Endodermal cell (in vitro differentiated cells): ENCODE measurements at regions not wholly inside any gene's neighbourhood (a gene's known extent, or its start where the extent isn't known, plus 50 kb on each side); places are given as distances from the start of the nearest gene placed in this dataset.

Experiments used
- DNase-seq: peaks from one replicate; pipeline ENCODE4 v3.0.0-alpha.2; 2017
- H3K27ac ChIP-seq: 2 replicates; pipeline ENCODE4 v1.5.1; 2013; ENCODE audit warnings: mild to moderate bottlenecking, low read depth, low read length, moderate library complexity
- H3K27me3 ChIP-seq: 2 replicates; pipeline ENCODE4 v1.6.1; 2013; ENCODE audit warnings: mild to moderate bottlenecking, low read length, moderate library complexity; ENCODE audit not compliant: insufficient read depth, control insufficient read depth, poor library complexity, severe bottlenecking
- H3K36me3 ChIP-seq: 2 replicates; pipeline ENCODE4 v1.7.0; 2013; ENCODE audit warnings: mild to moderate bottlenecking, low read length, moderate library complexity; ENCODE audit not compliant: control insufficient read depth, insufficient read depth
- H3K4me1 ChIP-seq: one replicate; pipeline ENCODE4 v1.7.0; 2013; ENCODE audit warnings: low read length; ENCODE audit not compliant: control insufficient read depth, insufficient read depth
- H3K4me3 ChIP-seq: 2 replicates; pipeline ENCODE4 v1.5.1; 2013; ENCODE audit warnings: mild to moderate bottlenecking, low read length, moderate library complexity
- H3K9ac ChIP-seq: 2 replicates; pipeline ENCODE4 v1.6.1; 2013; ENCODE audit warnings: mild to moderate bottlenecking, low read length, moderate library complexity; ENCODE audit not compliant: poor library complexity, severe bottlenecking; ENCODE audit errors: extremely low read depth
- H3K9me3 ChIP-seq: 2 replicates; pipeline ENCODE4 v1.6.1; 2013; ENCODE audit warnings: mild to moderate bottlenecking, low read length, moderate library complexity; ENCODE audit not compliant: control insufficient read depth
- H3K27ac Mint-ChIP-seq: 2 replicates; pipeline ENCODE4 v1.8.0; 2020; ENCODE audit warnings: mixed read lengths
- H3K27me3 Mint-ChIP-seq: 2 replicates; pipeline ENCODE4 v1.8.0; 2021; ENCODE audit warnings: mild to moderate bottlenecking, mixed read lengths; ENCODE audit not compliant: insufficient read depth
- H3K36me3 Mint-ChIP-seq: 2 replicates; pipeline ENCODE4 v1.8.0; 2020; ENCODE audit warnings: low read depth, mixed read lengths
- H3K4me1 Mint-ChIP-seq: 2 replicates; pipeline ENCODE4 v1.8.0; 2020; ENCODE audit warnings: mixed read lengths
- H3K4me3 Mint-ChIP-seq: 2 replicates; pipeline ENCODE4 v1.8.0; 2020; ENCODE audit warnings: mild to moderate bottlenecking, moderate library complexity, mixed read lengths
- H3K9me3 Mint-ChIP-seq: 2 replicates; pipeline ENCODE4 v1.8.0; 2020; ENCODE audit warnings: mild to moderate bottlenecking, mixed read lengths
- CTCF ChIP-seq: fragments of 200-600 bp; sonication (generic); conservative IDR thresholded peaks from 2 replicates; pipeline ENCODE4 v1.5.0; 2021; ENCODE audit warnings: antibody characterized with exemption, mild to moderate bottlenecking
- WGBS, 2 experiments: methylation state at CpG; one replicate each; pipeline versions ENCODE4 v1.1.5 to v1.1.7; 2013; ENCODE audit warnings: missing lambda C conversion rate in 2 of 2, mixed read lengths in 1 of 2; ENCODE audit not compliant: insufficient coverage in 1 of 2, insufficient read length in 1 of 2; 5-methylcytosine and 5-hydroxymethylcytosine counted together

DNA sequence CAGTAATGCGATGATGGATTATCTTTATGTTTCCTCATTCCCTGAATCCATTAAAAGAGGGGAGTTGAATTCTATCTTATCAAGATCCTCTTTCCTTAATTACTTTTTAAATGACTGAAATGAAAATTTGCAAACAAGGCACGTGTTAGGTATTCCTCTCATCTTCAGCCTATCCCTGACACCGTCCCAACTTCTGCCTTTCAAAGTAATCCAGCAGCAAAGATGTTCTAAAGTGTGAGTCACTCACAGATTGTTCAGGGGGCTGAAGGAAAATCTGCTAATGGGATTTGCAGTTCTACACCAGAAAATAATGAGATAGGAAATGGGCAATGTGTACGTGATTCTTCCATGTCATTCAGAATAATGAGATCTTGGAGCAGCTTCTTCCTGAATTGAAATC lies 403.0 kb downstream of the ARHGEF28 start:
- Histone ChIP-seq H3K36me3 (no peaks in the 10 kb centered on the region), H3K9ac (no peak overlapping the region), H3K27ac (no peak overlapping the region), H3K4me3 (no peak overlapping the region), H3K27me3 (no peaks in the 10 kb centered on the region), H3K9me3 (no peaks in the 10 kb centered on the region), H3K4me1 (peaks cover 8% of the 10 kb centered on the region)
- H3K36me3 Mint-ChIP-seq = no peaks in the 10 kb centered on the region
- 75 to 87% methylated on average over 3 to 4 of the region's 4 CpGs for whole genome bisulfite sequencing, 2 experiments
- no peak for DNase-seq
- H3K27me3 Mint-ChIP-seq = no peaks in the 10 kb centered on the region
- H3K9me3 Mint-ChIP-seq = no peaks in the 10 kb centered on the region
- no peak for TF ChIP-seq CTCF
- H3K4me1 Mint-ChIP-seq = peaks cover 17% of the 10 kb centered on the region
- H3K4me3 Mint-ChIP-seq = no peak overlapping the region
- H3K27ac Mint-ChIP-seq = no peak overlapping the region

GRCh38 chr5:74028406-74028805 lies 402.4 kb downstream of the ARHGEF28 start:
- Histone ChIP-seq H3K27ac (no peak overlapping the region), H3K36me3 (no peaks in the 10 kb centered on the region), H3K4me3 (no peak overlapping the region), H3K27me3 (no peaks in the 10 kb centered on the region), H3K4me1 (peaks cover 8% of the 10 kb centered on the region), H3K9ac (no peak overlapping the region), H3K9me3 (no peaks in the 10 kb centered on the region)
- WGBS, 2 experiments = 70 to 87% methylated on average over 2 to 3 of the region's 3 CpGs
- H3K4me3 Mint-ChIP-seq = no peak overlapping the region
- peaks cover 17% of the 10 kb centered on the region for H3K4me1 Mint-ChIP-seq
- no peaks in the 10 kb centered on the region for H3K36me3 Mint-ChIP-seq
- no peaks in the 10 kb centered on the region for H3K9me3 Mint-ChIP-seq
- H3K27me3 Mint-ChIP-seq = no peaks in the 10 kb centered on the region
- no peak overlapping the region for H3K27ac Mint-ChIP-seq
- DNase-seq = no peak
- TF ChIP-seq CTCF = no peak

DNA sequence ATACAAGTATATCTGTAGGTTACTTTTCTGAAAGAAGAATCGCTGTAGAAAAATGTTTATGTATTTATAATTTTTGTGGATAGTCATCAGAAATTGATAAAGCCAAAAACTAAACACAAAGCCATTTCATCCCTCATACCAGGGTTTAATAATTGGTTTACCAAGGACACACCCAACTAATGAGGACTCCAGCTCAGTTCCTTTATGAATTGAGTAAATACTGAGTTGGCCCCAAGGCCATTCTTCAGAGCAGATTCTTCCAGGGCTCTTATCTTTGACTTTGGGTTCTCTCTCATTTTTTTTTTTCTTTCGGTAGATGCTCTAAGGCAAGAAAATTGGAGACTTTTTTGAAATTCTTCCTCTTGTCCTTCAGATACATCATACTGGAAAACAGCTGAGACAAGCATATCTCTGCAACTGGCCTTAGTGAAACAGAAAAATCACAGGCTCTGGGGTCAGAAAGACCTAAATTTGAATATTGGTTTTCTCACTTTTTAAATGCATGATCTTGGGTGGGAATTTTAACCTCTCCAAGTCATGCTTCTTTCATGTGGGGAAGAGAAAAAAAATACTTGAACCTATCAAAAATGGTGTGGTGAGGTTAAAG lies 401.8 kb downstream of the ARHGEF28 start:
- peaks cover 17% of the 10 kb centered on the region for H3K4me1 Mint-ChIP-seq

More for the DNA sequence above, 401.8 kb downstream of the ARHGEF28 start:
- no peaks in the 10 kb centered on the region for H3K36me3 Mint-ChIP-seq
- no peaks in the 10 kb centered on the region for H3K9me3 ChIP-seq
- H3K27me3 ChIP-seq = no peaks in the 10 kb centered on the region
- no peaks in the 10 kb centered on the region for H3K36me3 ChIP-seq
- H3K9me3 Mint-ChIP-seq = no peaks in the 10 kb centered on the region
- no peak overlapping the region for H3K27ac ChIP-seq
- no peak overlapping the region for H3K4me3 ChIP-seq
- H3K27me3 Mint-ChIP-seq = no peaks in the 10 kb centered on the region
- 85 to 88% methylated on average over 1 of the region's 2 CpGs for WGBS, 2 experiments
- peaks cover 8% of the 10 kb centered on the region for H3K4me1 ChIP-seq
- H3K27ac Mint-ChIP-seq = no peak overlapping the region
- H3K9ac ChIP-seq = no peak overlapping the region
- DNase-seq = no peak
- no peak for TF ChIP-seq CTCF
- no peak overlapping the region for H3K4me3 Mint-ChIP-seq
